GM12878 (cell line): ENCODE measurements at regions not wholly inside any gene's neighbourhood (a gene's known extent, or its start where the extent isn't known, plus 50 kb on each side); places are given as distances from the start of the nearest gene placed in this dataset.

Source experiments
- ATAC-seq: fragments of 200-7000 bp; cut with Tn5 transposase; 3 replicates; pipeline ENCODE4 v1.9.1; 2020; ENCODE audit warnings: mild to moderate bottlenecking, moderate library complexity
- BruUV-seq: library from RNA; stranded (reverse); fragments of 400-500 nt; replicated peaks from 2 replicates; lab custom pipeline; 2021; lab: Mats Ljungman, UMichigan
- CTCF ChIA-PET: fragments of 300-600 bp; sonication (Branson Sonifier 250); formaldehyde crosslinking; extraction: SDS; loops from one replicate; lab custom pipeline; 2021; ENCODE audit warnings: inconsistent platforms; lab: Yijun Ruan, JAX
- POLR2A ChIA-PET: fragments of 350-600 bp; formaldehyde crosslinking; extraction: SDS; loops from one replicate; lab custom pipeline; 2021; ENCODE audit warnings: inconsistent platforms; lab: Charles Lee
- RAD21 ChIA-PET: fragments of 300-600 bp; sonication (Branson Sonifier 250); formaldehyde crosslinking; loops from one replicate; lab custom pipeline; 2023; ENCODE audit warnings: antibody characterized with exemption; ENCODE audit not compliant: unreplicated experiment; lab: Charles Lee
- SMC1A ChIA-PET: fragments of 300-600 bp; sonication (Branson Sonifier 250); formaldehyde crosslinking; loops from one replicate; lab custom pipeline; 2023; ENCODE audit not compliant: unreplicated experiment, uncharacterized antibody; lab: Charles Lee
- DNase-seq: peaks from one replicate; pipeline ENCODE4 v3.0.0-alpha.2; 2011; ENCODE audit warnings: low read depth, low spot score
- FAIRE-seq: peaks from 3 replicates; lab custom pipeline; 2011; peaks lifted over from hg19 to GRCh38; lab: Jason Lieb, UNC
- H2AFZ ChIP-seq: 2 replicates; pipeline ENCODE4 v1.6.0; 2011; ENCODE audit warnings: low read depth, low read length, control low read depth; ENCODE audit not compliant: control insufficient read depth
- H3K27ac ChIP-seq: 2 replicates; pipeline ENCODE4 v1.5.1; 2011; ENCODE audit warnings: control low read depth; ENCODE audit not compliant: control insufficient read depth, insufficient read depth
- H3K27me3 ChIP-seq, 2 experiments: replicated peaks in 1 of 2; 2 replicates each; pipeline versions ENCODE4 v1.6.0 to v1.6.1; 2011; ENCODE audit warnings: low read length in 1 of 2; ENCODE audit not compliant: control insufficient read depth in 2 of 2, insufficient read depth in 2 of 2
- H3K36me3 ChIP-seq, 2 experiments: 2 replicates each; pipeline ENCODE4 v1.5.1; 2011; ENCODE audit warnings: low read length in 1 of 2; ENCODE audit not compliant: control insufficient read depth in 2 of 2, insufficient read depth in 2 of 2
- H3K4me1 ChIP-seq: 2 replicates; pipeline ENCODE4 v1.6.1; 2011; ENCODE audit warnings: mild to moderate bottlenecking, low read length, moderate library complexity, mixed read lengths; ENCODE audit not compliant: control insufficient read depth, insufficient read depth
- H3K4me2 ChIP-seq: 2 replicates; pipeline ENCODE4 v1.6.0; 2011; ENCODE audit warnings: control low read depth; ENCODE audit not compliant: control insufficient read depth, insufficient read depth
- H3K4me3 ChIP-seq: fragments of 200-600 bp; sonication (generic); 2 replicates; pipeline ENCODE4 v1.5.1; 2016
- H3K79me2 ChIP-seq: 2 replicates; pipeline ENCODE4 v1.6.0; 2011; ENCODE audit warnings: low read length; ENCODE audit not compliant: control insufficient read depth, insufficient read depth
- H3K9ac ChIP-seq: 2 replicates; pipeline ENCODE4 v1.8.0; 2011; ENCODE audit warnings: low read length, control low read depth, mixed read lengths; ENCODE audit not compliant: control insufficient read depth, insufficient read depth
- H3K9me3 ChIP-seq: replicated peaks from 3 replicates; pipeline ENCODE4 v1.5.1; 2011; ENCODE audit warnings: mild to moderate bottlenecking, low read length; ENCODE audit not compliant: control insufficient read depth, insufficient read depth
- H4K20me1 ChIP-seq: 2 replicates; pipeline ENCODE4 v1.6.0; 2011; ENCODE audit not compliant: control insufficient read depth, insufficient read depth
- BMI1 ChIP-seq: fragments of 450-650 bp; IDR thresholded peaks from 2 replicates; pipeline ENCODE4 v1.6.1; 2016; ENCODE audit warnings: mild to moderate bottlenecking, moderate library complexity, borderline replicate concordance
- EP300 ChIP-seq, 2 experiments: fragments of 150-350 bp in 1 of 2; IDR thresholded peaks; 2 replicates each; pipeline ENCODE4 v1.6.1; 2011 to 2012; ENCODE audit warnings: low read depth in 2 of 2, low read length in 2 of 2, borderline replicate concordance in 1 of 2, improper control_type of control experiment in 1 of 2, inconsistent platforms in 1 of 2; ENCODE audit not compliant: control insufficient read depth in 1 of 2
- GATAD2B ChIP-seq: fragments of 450-650 bp; conservative IDR thresholded peaks from 2 replicates; pipeline ENCODE4 v1.6.1; 2017; ENCODE audit warnings: low read depth, mild to moderate bottlenecking, moderate library complexity
- MYC ChIP-seq: IDR thresholded peaks from 2 replicates; pipeline ENCODE4 v1.6.1; 2011; ENCODE audit warnings: mild to moderate bottlenecking, low read length, moderate library complexity, inconsistent platforms; ENCODE audit not compliant: insufficient read depth, insufficient replicate concordance, insufficient read length, severe bottlenecking
- NR2F1 ChIP-seq: fragments of 450-650 bp; conservative IDR thresholded peaks from 2 replicates; pipeline ENCODE4 v1.6.1; 2017; ENCODE audit warnings: mild to moderate bottlenecking
- POU2F2 ChIP-seq: IDR thresholded peaks from 3 replicates; pipeline ENCODE4 v1.6.1; 2011; ENCODE audit warnings: low read depth, mild to moderate bottlenecking, low read length, borderline replicate concordance
- RELA ChIP-seq: fragments of 450-650 bp; IDR thresholded peaks from 2 replicates; pipeline ENCODE4 v1.8.0; 2014; ENCODE audit warnings: borderline replicate concordance; ENCODE audit not compliant: partially characterized antibody
- SP1 ChIP-seq: IDR thresholded peaks from one replicate; pipeline ENCODE4 v1.6.1; 2011; ENCODE audit warnings: low read depth, low read length
- SREBF1 ChIP-seq: IDR thresholded peaks from 2 replicates; pipeline ENCODE4 v1.6.1; 2012; ENCODE audit warnings: mild to moderate bottlenecking, low read length
- STAT3 ChIP-seq: IDR thresholded peaks from 2 replicates; pipeline ENCODE4 v1.6.1; 2011; ENCODE audit warnings: low read depth, low read length, improper control_type of control experiment
- ZNF207 ChIP-seq: fragments of 450-650 bp; IDR thresholded peaks from 2 replicates; pipeline ENCODE4 v1.6.1; 2014; ENCODE audit warnings: antibody characterized with exemption, mild to moderate bottlenecking, borderline replicate concordance
- ZNF24 ChIP-seq: fragments of 450-650 bp; IDR thresholded peaks from 2 replicates; pipeline ENCODE4 v1.6.1; 2017; ENCODE audit warnings: antibody characterized with exemption, mild to moderate bottlenecking
- WGBS: methylation state at CpG from one replicate; pipeline ENCODE4 v1.1.6; 2016; ENCODE audit warnings: low lambda C conversion rate; ENCODE audit not compliant: insufficient replicate concordance, insufficient coverage; ENCODE audit errors: missing lambda C conversion rate; 5-methylcytosine and 5-hydroxymethylcytosine counted together
- in situ Hi-C: fragments of 300-500 bp; cut with MboI; formaldehyde crosslinking; loops from 9 replicates; pipeline ENCODE4 v1.14.3; 2018; ENCODE audit warnings: mixed read lengths
- intact Hi-C: fragments of 100-400 bp; cut with micrococcal nuclease; formaldehyde crosslinking; loops from one replicate; pipeline ENCODE4 v1.14.2; 2022; ENCODE audit not compliant: unreplicated experiment
- TF ChIP-seq, protein P1 (sequence below): fragments of 450-650 bp; IDR thresholded peaks from 2 replicates; pipeline ENCODE4 v1.6.1; 2017; ENCODE audit warnings: borderline replicate concordance
- TF ChIP-seq, protein P2 (sequence below): IDR thresholded peaks from 2 replicates; pipeline ENCODE4 v1.6.1; 2011; ENCODE audit warnings: borderline replicate concordance, low read depth, mild to moderate bottlenecking, moderate library complexity, mixed read lengths, low read length; ENCODE audit not compliant: insufficient read depth; ENCODE audit errors: extremely low read length
- TF ChIP-seq, protein P3 (sequence below): IDR thresholded peaks from 2 replicates; pipeline ENCODE4 v1.6.1; 2012; ENCODE audit warnings: low read depth, low read length, improper control_type of control experiment
- TF ChIP-seq, protein P4 (sequence below): fragments of 450-650 bp; formaldehyde crosslinking; IDR thresholded peaks from 2 replicates; pipeline ENCODE4 v1.4.0; 2020; ENCODE audit warnings: mild to moderate bottlenecking, moderate library complexity

DNA sequence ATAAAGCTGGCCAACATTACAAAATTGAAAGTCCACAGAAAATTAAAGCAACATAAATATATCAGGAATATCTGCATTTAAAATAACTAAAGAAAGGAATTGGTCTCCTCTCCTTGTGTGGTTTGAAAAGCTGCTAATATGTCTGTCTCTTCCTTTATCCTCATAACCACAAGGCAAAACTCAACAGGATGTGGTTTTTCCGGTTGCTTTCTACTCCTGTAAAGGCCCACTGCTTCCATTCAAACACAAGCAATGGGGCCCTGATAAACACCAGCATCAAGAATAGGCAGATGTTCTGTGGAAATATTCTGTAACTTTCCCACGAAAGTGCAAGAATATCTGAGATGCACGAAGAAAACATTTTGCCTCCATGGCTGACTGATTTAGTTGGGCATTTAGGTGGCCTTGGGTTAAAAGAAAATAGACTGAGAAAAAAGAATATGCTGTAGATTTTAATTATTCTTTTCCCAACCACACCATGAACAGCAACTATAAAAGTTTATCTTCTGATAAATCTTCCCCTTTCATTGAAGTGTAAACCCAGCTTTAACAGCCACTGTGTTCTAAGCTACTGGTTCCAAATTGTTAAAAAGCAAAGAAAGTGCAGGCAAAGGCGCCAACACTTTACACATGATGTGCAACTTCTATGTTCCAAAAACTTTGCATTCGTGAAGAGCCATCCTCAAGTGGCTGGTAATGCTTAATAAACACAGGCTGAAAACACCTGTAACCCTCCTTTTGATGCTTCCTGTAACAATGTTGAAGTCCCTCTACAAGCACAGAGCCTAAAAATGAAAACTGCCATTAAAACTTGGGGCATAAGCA is 50.5 kb upstream of the NDST3 start:
- BruUV-seq, result no TSS peak
- ChIA-PET POLR2A (no interaction called here), RAD21 (no interaction called here), SMC1A (no interaction called here), CTCF (no interaction called here)
- H3K36me3 ChIP-seq, result no peaks in the 10 kb centered on the region
- intact Hi-C loops (no loop called here), in situ Hi-C loops (loop anchor here (10.0 kb wide), 1 partner anchor 61 kb away; no protein-coding TSS in a partner anchor)
- no peak overlapping the region for H3K4me2 ChIP-seq
- H4K20me1 ChIP-seq, result no peaks in the 10 kb centered on the region
- H3K4me1 ChIP-seq, result no peaks in the 10 kb centered on the region
- no peak for FAIRE-seq
- no peaks in the 10 kb centered on the region for H3K27me3 ChIP-seq
- no peak for ATAC-seq
- no peak overlapping the region for H3K9ac ChIP-seq
- no peak overlapping the region for H3K27ac ChIP-seq
- 11% methylated on average over 5 of the region's 5 CpGs for WGBS
- H3K4me3 ChIP-seq, result no peak overlapping the region
- no peak for DNase-seq
- no peaks in the 10 kb centered on the region for H3K79me2 ChIP-seq
- no peaks in the 10 kb centered on the region for H3K9me3 ChIP-seq
- H2AFZ ChIP-seq, result no peak overlapping the region
- TF ChIP-seq, protein P1, sequence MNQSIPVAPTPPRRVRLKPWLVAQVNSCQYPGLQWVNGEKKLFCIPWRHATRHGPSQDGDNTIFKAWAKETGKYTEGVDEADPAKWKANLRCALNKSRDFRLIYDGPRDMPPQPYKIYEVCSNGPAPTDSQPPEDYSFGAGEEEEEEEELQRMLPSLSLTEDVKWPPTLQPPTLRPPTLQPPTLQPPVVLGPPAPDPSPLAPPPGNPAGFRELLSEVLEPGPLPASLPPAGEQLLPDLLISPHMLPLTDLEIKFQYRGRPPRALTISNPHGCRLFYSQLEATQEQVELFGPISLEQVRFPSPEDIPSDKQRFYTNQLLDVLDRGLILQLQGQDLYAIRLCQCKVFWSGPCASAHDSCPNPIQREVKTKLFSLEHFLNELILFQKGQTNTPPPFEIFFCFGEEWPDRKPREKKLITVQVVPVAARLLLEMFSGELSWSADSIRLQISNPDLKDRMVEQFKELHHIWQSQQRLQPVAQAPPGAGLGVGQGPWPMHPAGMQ, result no peak
- TF ChIP-seq, protein P2, sequence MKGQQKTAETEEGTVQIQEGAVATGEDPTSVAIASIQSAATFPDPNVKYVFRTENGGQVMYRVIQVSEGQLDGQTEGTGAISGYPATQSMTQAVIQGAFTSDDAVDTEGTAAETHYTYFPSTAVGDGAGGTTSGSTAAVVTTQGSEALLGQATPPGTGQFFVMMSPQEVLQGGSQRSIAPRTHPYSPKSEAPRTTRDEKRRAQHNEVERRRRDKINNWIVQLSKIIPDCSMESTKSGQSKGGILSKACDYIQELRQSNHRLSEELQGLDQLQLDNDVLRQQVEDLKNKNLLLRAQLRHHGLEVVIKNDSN, result no peak
- TF ChIP-seq, protein P3, sequence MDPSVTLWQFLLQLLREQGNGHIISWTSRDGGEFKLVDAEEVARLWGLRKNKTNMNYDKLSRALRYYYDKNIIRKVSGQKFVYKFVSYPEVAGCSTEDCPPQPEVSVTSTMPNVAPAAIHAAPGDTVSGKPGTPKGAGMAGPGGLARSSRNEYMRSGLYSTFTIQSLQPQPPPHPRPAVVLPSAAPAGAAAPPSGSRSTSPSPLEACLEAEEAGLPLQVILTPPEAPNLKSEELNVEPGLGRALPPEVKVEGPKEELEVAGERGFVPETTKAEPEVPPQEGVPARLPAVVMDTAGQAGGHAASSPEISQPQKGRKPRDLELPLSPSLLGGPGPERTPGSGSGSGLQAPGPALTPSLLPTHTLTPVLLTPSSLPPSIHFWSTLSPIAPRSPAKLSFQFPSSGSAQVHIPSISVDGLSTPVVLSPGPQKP, result no peak
- no peak for TF ChIP-seq ZNF24
- TF ChIP-seq SREBF1, result no peak
- TF ChIP-seq ZNF207, result no peak
- no peak for TF ChIP-seq NR2F1
- no peak for TF ChIP-seq RELA
- TF ChIP-seq GATAD2B, result no peak
- TF ChIP-seq STAT3, result no peak
- no peak for TF ChIP-seq EP300 (IDR thresholded peaks at IDR 0.05; ENCODE audit: borderline replicate concordance in 1 of 2, control insufficient read depth in 1 of 2, low read depth in 2 of 2, low read length in 2 of 2)
- no peak for TF ChIP-seq POU2F2
- no peak for TF ChIP-seq SP1
- TF ChIP-seq, protein P4, sequence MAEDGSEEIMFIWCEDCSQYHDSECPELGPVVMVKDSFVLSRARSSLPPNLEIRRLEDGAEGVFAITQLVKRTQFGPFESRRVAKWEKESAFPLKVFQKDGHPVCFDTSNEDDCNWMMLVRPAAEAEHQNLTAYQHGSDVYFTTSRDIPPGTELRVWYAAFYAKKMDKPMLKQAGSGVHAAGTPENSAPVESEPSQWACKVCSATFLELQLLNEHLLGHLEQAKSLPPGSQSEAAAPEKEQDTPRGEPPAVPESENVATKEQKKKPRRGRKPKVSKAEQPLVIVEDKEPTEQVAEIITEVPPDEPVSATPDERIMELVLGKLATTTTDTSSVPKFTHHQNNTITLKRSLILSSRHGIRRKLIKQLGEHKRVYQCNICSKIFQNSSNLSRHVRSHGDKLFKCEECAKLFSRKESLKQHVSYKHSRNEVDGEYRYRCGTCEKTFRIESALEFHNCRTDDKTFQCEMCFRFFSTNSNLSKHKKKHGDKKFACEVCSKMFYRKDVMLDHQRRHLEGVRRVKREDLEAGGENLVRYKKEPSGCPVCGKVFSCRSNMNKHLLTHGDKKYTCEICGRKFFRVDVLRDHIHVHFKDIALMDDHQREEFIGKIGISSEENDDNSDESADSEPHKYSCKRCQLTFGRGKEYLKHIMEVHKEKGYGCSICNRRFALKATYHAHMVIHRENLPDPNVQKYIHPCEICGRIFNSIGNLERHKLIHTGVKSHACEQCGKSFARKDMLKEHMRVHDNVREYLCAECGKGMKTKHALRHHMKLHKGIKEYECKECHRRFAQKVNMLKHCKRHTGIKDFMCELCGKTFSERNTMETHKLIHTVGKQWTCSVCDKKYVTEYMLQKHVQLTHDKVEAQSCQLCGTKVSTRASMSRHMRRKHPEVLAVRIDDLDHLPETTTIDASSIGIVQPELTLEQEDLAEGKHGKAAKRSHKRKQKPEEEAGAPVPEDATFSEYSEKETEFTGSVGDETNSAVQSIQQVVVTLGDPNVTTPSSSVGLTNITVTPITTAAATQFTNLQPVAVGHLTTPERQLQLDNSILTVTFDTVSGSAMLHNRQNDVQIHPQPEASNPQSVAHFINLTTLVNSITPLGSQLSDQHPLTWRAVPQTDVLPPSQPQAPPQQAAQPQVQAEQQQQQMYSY (CRISPR knock-in tag), result no peak
- no peak for TF ChIP-seq MYC
- TF ChIP-seq BMI1, result no peak
